TTC549 (cell line): ENCODE measurements at regions not wholly inside any gene's neighbourhood (a gene's known extent, or its start where the extent isn't known, plus 50 kb on each side); places are given as distances from the start of the nearest gene placed in this dataset.

ENCODE experiments used
- FAIRE-seq: peaks from 2 replicates; lab custom pipeline; 2012; peaks lifted over from hg19 to GRCh38; lab: Jason Lieb, UNC

- FAIRE-seq: no peak
Measured at GRCh38 chr6:104414723-104415122, 445.0 kb downstream of the HACE1 start.

GRCh38 chr6:104413767-104414166 lies 446.0 kb downstream of the HACE1 start:
- no peak for FAIRE-seq

GRCh38 chr6:104411302-104411701 lies 448.4 kb downstream of the HACE1 start:
- FAIRE-seq: no peak

GRCh38 chr6:104409913-104410312 lies 449.8 kb downstream of the HACE1 start:
- FAIRE-seq: no peak

- FAIRE-seq: no peak
Measured at GRCh38 chr6:104407957-104408356, 451.8 kb downstream of the HACE1 start.

- FAIRE-seq: no peak
Measured at GRCh38 chr6:104404377-104404776, 455.3 kb downstream of the HACE1 start.

DNA sequence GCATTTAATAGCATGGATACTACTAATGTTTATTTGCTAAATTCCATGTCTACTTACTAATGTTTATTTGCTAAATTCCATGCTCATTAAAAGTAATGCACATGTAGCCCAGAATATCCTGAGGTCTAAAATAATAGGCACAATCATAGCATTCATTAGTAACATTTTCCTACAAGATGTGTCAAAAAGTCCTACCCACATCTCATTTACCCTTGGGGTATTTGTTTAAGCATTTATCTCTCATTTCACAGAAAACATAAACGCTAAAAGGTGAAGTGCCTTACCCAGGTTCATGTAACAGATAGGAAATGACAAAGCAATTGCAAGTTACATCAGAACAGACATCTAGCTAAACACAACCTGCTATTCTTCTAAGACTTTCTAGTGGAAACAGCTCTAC lies 457.1 kb downstream of the HACE1 start:
- FAIRE-seq: no peak

DNA sequence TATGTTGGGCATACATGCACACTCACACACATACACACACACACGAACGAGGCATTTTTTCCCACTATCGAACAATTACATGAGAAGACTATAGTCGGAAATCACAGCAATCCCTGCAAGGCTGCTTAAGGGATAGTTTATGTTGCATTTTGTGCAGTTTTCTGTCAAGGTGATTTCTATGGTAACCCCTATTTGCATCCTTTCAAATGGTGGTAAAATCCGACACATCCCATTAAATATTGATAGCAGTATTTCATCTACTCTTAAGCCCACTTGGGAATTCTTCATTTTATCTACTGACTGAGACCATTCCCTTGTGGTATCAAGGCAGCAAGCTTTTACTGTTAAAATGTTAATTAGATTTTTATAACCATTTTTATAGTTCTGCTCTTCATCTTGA lies 457.8 kb downstream of the HACE1 start:
- no peak for FAIRE-seq

- no peak for FAIRE-seq
Measured at GRCh38 chr6:104400844-104401243, 458.9 kb downstream of the HACE1 start.

DNA sequence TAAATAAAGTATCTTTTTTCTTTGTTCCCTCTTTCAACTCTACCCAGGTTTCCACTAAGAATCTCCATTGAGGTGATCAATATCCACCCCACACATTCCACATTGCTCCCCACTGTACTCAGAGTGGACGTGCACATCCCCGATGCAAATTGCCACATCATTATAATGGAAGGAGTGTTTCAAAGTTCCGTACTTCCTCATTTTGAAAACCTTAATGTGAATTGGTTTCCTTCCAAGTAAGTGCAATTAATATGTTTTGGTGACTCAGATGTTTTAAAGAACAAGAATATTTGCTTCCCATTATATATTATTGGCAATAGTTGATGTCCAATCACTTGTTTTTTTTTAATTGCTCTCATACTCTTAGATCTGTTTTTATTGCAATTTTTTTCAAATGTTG lies 463.6 kb downstream of the HACE1 start:
- FAIRE-seq: no peak

DNA sequence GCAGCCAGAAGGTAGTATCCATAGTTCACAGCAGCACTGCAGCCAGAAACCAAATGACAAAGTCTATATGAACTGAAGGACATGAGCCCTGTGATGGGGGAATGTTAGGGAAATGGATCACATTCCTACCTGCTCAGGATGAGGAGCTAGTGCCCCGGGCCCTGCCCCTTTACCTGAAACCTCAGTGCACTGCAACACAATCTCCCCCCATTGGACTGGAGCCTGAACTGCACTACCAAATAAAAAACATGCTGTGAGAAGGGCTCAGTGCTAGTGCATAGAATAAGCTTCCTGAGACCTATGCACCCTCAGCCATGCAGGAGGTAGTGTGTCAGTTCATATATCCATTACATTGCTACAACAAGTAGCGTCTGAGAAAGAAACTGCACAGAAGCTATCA lies 477.8 kb downstream of the HACE1 start:
- FAIRE-seq: no peak

DNA sequence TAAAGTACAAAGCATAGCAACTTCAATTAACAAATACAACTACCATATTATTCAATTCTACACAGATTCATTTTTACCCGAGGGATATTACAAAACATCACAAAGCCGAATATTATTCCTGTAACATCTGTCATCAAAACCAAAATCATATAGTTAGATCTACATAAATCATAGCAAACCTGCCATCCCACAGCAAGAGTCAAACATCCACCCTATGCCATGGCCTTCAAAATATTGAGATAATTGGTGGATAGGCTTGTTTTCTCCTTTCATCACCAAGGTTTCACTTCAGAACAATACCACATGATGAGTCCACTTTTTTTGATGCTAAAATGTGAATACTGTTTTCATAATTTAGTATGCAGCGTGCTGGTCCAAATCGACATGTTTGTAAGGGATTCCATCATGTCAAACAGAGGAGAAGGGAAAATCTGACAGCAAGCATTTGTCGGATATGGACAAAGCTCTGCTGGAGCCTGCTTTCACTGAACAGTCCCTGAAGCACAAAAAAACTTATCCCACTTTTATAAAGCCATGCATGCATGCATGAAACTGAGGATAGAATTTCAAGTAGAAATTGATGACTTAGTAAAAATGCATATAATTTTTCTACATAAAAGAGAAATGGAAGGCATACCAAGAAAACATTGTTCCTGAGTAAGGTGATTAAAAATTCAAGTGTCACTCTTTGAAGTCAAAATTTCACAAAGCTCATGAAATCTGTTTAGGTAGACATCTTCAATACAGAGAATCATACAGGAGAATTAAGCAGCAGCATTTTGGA lies 494.1 kb downstream of the HACE1 start:
- no peak for FAIRE-seq

DNA sequence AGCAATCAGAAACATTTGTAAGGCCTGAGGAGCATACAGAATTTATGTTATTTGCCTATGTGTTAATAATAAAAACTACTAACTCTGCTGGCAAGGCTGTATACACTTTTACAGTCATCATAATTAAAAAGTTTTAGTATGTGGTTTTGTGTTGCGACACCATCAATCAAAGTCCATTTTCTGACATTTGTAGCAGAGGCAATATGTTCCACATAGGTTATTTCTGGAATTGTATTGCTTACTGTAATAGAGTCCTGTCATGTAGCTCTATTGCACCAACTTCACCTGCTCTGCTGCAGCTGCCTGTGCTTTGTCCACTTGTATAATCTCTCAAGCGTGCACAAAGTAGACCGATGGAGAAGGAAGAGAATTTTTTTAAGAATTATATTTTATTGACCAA lies 501.8 kb downstream of the HACE1 start:
- FAIRE-seq: no peak

DNA sequence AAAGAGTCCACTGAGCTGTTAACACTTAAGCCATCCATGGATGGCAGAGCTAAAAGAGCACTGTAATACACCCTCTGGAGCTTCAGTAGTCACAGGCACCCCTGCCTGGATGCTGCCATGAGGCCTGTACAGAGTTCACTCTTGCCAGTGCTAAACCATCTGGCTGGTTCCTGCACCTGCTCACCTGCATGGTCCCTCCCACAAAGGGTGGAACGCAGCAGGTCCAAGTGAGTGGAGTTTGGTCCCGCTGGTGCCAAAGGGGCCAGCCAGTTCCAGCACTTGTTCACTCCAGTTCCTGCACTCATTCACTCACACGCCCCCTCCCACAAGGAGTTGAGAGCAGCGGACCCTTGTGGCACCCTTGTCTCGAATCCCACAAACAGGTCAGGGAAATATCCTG lies 503.5 kb downstream of the HACE1 start:
- FAIRE-seq: no peak

DNA sequence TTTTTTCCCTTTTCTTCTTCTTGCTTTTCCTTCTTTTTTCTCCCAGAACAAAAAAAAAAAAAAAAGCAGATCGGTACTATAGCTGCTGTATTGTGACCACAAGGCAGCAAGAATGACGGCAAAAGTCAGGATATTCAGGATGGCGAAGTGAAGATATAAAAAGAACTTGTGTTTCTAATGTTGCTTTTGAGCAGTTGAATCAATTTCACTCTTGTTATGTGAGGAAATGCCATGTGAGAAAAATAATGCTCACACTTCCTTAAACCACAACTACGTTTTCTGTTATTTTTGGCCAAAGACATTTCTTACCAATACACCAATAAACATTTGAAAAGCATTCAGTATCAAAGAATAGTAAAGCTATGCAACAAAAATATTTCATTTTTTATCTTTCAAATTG lies 510.5 kb downstream of the HACE1 start:
- FAIRE-seq: no peak

- FAIRE-seq: no peak
Measured at GRCh38 chr6:104344223-104344622, 515.5 kb downstream of the HACE1 start.

DNA sequence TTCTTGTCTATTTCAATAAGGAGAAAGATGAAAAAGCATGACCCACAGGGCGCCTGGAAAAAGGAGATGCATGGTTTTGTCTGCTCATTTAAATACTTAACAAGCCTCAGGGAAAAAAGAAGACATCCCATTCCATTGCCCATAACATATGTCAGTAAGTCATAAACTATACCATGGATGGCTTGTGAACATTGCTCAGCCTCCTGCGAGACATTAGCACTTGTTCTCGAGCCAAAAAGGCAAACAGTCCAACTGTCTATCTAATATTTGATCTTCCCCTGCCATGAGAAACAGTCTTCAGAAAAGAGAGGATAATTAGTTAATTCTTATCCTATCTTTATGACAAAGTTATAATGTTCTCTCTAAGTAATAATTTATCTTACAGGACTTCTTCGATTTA lies 527.4 kb downstream of the HACE1 start:
- no peak for FAIRE-seq

DNA sequence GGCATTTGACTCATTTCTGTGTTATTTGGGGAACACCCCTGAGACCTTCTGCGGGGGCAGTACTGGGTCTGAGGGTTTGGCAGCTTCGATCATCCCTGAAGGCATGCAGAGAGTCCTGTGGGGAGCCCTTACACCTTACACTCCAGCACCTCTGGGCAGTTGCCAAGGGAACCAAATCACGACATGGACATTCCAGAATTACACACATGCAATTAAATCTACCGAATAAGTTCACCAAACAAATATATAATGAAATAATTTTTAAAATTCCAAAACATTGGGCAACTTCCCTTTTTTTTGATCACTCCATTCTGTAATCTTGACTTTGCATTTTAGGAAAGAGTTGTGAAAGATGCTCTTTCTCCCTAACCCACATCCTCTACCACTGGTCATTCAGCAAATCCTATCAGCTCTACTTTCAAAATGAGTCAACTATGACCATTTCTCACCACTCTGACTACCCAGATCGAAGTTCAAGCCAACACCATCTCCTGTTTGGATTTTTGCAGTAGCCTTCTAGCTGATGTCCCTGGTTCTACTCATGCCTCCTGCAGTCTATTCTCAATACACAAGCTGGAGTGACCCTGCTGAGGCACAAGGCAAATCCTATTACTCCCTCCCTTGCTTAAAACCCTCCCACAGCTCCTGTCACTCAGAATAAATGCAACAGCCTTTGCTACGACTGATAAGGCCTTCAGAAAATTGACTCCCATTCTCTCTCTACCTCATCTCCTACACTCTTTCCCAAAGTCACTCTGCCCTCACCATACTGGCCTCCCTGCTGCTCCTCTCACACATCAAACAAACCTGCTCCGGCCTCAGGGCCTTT lies 533.3 kb downstream of the HACE1 start:
- FAIRE-seq: no peak

GRCh38 chr6:104325341-104326172 lies 534.2 kb downstream of the HACE1 start:
- FAIRE-seq: no peak

DNA sequence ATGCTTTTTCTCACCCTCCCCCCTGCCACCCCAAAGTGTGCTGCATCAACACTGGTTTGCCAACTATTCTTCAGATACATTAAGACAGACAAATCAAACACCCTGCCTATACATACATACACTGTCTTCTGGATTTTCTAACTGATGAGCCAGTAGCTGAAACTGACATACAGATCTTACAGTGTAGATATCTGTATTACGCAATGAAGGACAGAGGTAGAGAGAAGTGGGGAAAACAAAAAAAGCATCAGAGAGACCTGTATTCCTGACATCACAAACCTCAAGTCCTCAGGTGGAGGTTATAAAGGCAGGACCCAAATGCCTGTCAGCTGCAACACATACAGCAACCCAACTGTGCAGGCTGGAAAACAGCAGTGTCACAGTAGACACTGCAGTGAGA lies 535.4 kb downstream of the HACE1 start:
- no peak for FAIRE-seq

DNA sequence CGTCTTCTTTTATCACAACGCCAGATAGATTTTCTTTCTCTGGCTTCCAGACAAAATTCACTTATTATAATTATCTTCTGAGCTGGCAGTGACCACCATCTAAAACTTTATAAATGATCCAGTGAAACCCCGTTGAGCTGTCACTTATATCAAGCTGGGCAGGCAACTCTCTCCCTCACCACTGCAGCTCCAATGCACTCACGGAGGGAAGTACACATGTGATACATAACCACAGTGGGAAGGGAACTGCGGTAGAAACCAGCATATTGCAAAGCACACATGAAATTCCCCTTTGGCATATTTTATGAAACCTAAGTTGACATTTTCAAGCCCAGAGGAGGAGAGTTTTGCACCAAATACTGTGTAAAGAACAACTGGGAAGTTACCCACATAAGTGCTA lies 536.9 kb downstream of the HACE1 start:
- FAIRE-seq: no peak

GRCh38 chr6:104321301-104321700 lies 538.4 kb downstream of the HACE1 start:
- FAIRE-seq: no peak

DNA sequence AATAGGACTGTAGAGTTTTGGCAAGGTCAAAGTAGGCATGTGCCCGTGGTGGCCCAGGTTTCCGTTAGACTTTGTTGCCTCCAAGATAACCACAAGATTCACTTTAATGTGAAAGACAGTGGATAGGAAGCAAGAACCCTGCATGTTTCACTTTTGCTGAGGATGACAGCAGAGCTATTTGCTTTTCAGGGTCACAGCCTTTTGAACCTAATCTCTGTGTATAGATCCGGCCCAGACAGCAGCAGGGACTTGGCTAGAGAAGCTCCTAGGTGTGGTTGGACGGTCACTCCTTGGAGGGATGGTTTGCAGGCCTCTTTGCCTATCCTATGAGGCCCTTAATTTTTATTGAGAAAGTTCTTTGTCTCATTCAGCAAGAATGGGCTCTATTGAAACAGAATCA lies 538.8 kb downstream of the HACE1 start:
- FAIRE-seq: no peak
